22Rv1 (cell line): ENCODE measurements at regions not wholly inside any gene's neighbourhood (a gene's known extent, or its start where the extent isn't known, plus 50 kb on each side); places are given as distances from the start of the nearest gene placed in this dataset.

Experiments
- H3K27ac ChIP-seq: fragments of 450-650 bp; 2 replicates; pipeline ENCODE4 v1.5.1; 2017
- ZFX ChIP-seq: fragments of 450-650 bp; IDR thresholded peaks from 2 replicates; pipeline ENCODE4 v1.6.1; 2017; ENCODE audit warnings: antibody characterized with exemption, borderline replicate concordance
- TF ChIP-seq, protein P1 (sequence below): fragments of 450-650 bp; IDR thresholded peaks from 2 replicates; pipeline ENCODE4 v1.5.1; 2017; ENCODE audit warnings: mild to moderate bottlenecking

GRCh38 chr14:34065690-34066391 lies 115.0 kb upstream of the EGLN3 start:
- TF ChIP-seq, protein P1, sequence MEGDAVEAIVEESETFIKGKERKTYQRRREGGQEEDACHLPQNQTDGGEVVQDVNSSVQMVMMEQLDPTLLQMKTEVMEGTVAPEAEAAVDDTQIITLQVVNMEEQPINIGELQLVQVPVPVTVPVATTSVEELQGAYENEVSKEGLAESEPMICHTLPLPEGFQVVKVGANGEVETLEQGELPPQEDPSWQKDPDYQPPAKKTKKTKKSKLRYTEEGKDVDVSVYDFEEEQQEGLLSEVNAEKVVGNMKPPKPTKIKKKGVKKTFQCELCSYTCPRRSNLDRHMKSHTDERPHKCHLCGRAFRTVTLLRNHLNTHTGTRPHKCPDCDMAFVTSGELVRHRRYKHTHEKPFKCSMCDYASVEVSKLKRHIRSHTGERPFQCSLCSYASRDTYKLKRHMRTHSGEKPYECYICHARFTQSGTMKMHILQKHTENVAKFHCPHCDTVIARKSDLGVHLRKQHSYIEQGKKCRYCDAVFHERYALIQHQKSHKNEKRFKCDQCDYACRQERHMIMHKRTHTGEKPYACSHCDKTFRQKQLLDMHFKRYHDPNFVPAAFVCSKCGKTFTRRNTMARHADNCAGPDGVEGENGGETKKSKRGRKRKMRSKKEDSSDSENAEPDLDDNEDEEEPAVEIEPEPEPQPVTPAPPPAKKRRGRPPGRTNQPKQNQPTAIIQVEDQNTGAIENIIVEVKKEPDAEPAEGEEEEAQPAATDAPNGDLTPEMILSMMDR = no peak
- TF ChIP-seq ZFX = no peak
- H3K27ac ChIP-seq = no peak overlapping the region

DNA sequence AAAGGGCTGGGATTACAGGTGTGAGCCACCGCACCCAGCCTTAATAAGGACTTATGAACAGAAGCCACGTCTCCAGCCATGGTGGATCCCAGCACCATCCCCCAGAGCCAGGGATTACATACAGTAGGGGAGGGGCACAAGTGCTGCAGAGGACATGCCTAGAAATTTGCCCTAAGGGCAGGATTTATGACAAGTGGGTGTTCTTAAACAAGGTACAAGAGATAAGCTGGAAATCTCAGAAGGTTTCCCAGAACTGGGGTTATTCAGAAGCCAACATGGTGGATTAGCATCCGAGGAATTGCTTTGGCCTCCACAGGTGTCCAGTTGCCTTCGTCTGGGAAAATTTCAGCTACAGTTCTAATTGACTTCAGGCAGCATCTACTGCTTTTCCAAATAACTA lies 114.4 kb upstream of the EGLN3 start:
- no peak for TF ChIP-seq ZFX
- TF ChIP-seq, protein P1 = no peak
- no peak overlapping the region for H3K27ac ChIP-seq

DNA sequence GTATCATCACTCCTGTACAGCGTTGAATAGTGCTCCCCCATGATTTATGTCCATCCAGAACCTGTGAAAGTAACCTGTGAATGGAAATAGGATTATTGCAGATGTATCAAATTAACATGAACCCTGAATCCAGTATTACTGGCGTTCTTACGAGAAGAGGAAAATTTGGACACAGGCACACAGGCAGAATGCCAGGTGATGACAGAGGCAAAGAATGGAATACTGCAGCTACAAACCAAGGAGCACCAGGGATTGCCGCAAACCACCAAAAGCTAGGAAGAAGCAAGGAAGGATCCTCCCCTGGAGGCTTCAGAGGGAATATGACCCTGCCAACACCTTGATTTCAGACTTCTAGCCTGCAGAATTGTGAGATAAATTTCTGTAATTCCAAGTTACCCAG lies 113.5 kb upstream of the EGLN3 start:
- no peak overlapping the region for H3K27ac ChIP-seq
- TF ChIP-seq, protein P1 = no peak
- no peak for TF ChIP-seq ZFX

- H3K27ac ChIP-seq = no peak overlapping the region
- TF ChIP-seq ZFX = no peak
- TF ChIP-seq, protein P1 = no peak
Measured at GRCh38 chr14:34063470-34064164, 112.7 kb upstream of the EGLN3 start.

DNA sequence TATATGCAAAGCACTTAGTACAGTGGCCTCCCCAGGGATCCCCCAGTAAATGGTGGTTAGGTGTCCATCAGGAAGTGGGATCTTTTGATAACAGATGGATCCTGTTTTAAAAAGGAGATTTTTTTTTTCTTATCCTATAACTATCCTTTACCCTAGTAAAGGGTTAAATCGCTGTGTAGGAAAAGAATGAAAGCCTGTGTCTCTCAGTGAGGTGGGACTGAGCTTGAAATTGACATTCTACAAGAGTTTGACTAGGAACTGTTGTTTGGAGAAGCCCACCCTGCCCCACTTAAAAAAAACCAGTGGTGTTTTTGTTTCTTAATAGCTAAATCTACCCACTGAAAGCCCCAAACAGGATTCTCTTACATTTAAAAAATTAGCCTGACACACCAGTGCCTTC lies 112.2 kb upstream of the EGLN3 start:
- TF ChIP-seq ZFX = no peak
- TF ChIP-seq, protein P1 = no peak
- no peak overlapping the region for H3K27ac ChIP-seq

DNA sequence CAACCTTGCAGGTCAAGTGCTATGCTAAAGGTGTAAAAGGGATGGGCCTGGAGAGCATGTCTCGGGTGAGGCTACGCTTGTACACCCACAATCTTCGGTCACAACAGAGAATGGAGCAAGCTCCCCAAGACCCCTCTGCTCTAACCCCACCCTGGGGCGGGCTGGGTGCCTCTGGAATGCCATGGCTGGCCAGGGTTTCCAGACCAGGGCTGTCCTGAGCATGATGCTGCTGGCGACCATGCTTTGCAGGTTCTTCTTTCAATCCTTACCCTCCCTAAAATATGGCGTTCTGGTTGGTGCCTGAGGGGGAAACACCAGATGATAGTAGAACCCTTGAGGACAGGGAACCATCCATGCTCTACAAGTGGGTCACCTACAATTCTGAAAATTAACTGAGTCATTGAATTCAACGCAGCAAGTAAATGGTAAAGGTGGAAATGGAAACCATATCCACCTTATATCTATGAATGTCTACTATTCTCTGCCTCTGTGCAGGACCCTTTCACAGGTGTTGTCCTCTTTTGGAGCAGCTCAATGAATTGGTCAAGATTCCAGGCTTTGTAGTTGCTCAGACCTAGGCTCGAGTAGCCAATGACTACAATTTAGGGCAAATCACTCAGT lies 111.6 kb upstream of the EGLN3 start:
- no peak overlapping the region for H3K27ac ChIP-seq
- no peak for TF ChIP-seq ZFX
- TF ChIP-seq, protein P1 = no peak

DNA sequence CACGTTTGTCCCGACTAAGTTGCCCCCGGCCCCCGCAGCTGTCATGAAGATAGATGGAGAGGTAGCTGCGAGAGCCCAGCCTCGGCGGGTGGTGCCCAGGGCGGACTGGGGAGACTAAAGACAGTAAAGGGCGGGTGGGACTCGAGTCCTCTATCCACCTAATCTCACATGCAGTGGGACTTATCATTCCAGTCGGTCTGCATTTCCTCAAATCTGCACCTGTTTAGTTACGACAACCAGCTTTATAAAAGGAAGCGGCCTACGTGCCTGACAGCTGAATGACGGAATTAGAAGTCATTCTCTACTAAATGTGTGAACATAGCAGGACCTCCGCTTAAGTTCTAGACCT lies 109.8 kb upstream of the EGLN3 start:
- TF ChIP-seq, protein P1 = no peak
- TF ChIP-seq ZFX = no peak
- H3K27ac ChIP-seq = peak overlapping the region; percentile 55
